ENCODE measurements at regions not wholly inside any gene's neighbourhood (a gene's known extent, or its start where the extent isn't known, plus 50 kb on each side); places are given as distances from the start of the nearest gene placed in this dataset.

DNA sequence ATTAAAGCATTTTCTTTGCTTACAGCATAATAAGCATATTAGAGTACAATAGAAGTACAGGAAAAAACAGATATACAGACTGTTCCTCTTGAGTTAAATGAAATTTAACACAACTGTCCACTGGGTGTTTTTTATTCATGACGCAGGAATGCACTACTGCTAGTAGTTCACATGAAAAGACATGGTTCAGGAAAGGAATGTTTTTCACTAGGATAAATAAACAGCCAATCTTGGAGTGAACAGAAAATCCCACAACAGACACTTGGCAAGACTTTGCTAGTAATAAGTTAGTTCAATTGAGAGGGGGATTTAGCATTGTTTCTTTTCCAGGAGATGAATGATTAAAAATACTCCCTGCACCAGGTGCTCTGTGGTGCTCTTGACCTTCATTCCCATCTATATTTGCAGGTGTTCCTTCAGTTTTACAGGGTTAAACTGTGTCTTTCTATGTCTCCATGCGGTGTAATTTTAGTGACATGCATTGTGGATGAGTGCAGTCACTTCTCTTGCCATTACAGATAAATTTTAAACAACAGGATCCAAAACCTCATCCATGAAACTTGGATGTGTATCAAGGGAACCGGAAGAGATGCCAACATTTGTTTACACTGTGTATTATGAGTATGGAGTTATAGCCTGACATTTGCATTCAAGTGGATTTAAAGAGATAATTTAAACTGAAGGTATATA, 796.6 kb downstream of the DSC3 start:
- H3K9me3 Mint-ChIP-seq, result peaks cover 7 to 8% of the 10 kb centered on the region in 2 donors
- DNase-seq, result no peak
- no peaks in the 10 kb centered on the region for H3K36me3 Mint-ChIP-seq (ENCODE audit: insufficient read depth)
- no peak for ATAC-seq (replicated peaks)
- H3K4me1 Mint-ChIP-seq (ENCODE audit: low read depth in 2 of 2), result no peaks in the 10 kb centered on the region
- no peaks in the 10 kb centered on the region for H3K27me3 Mint-ChIP-seq
- no peak overlapping the region for H3K4me3 Mint-ChIP-seq
- H3K27ac Mint-ChIP-seq, result no peak overlapping the region

DNA sequence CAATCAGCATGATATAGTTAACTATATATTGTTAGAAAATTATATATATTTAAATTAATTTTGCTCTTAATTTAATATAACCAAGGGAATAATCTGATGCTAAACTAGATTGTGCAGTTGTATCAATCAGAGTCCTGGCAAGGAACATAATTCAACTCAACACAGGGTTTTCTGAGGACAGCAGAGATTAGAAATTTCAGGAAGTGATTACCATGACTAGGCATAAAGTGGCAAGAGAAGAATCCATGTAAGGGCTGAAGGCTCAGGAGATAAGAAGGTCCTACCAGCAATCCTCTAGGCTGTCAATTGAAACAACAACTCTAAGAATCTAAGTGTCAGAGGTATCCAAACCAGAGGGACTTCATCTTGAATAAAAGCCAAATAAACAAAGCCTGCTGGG, 807.8 kb downstream of the DSC3 start:
- Mint-ChIP-seq H3K27me3 (no peaks in the 10 kb centered on the region), H3K27ac (no peak overlapping the region), H3K4me1 (ENCODE audit: low read depth in 2 of 2) (no peaks in the 10 kb centered on the region), H3K4me3 (no peak overlapping the region), H3K36me3 (ENCODE audit: insufficient read depth) (no peaks in the 10 kb centered on the region), H3K9me3 (peaks cover 11 to 28% of the 10 kb centered on the region in 2 donors)
- DNase-seq (no peak), ATAC-seq (replicated peaks) (no peak)

DNA sequence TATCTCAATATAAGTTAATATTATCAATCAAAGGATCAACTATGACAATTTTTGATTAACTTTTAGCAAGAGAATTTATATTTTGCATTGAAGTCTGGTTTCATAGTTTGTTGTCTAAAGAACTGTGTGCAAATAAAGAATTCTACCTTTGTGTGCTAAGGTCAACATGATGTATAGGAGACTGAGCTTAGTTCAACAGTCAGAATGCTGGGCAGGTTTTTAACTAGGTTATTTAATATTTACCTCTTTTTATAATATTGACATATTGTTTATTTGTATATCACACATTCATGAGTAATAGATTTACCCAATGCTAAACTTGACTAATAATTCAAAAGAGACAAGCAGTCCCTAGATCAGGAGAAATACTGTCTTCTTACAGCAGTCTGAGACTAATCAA, 831.4 kb downstream of the DSC3 start:
- DNase-seq (no peak), ATAC-seq (replicated peaks) (no peak)
- Mint-ChIP-seq H3K4me1 (ENCODE audit: low read depth in 2 of 2) (no peaks in the 10 kb centered on the region), H3K27me3 (no peaks in the 10 kb centered on the region), H3K9me3 (peaks cover 0 to 3% of the 10 kb centered on the region in 2 donors), H3K4me3 (no peak overlapping the region), H3K27ac (no peak overlapping the region), H3K36me3 (ENCODE audit: insufficient read depth) (peaks cover 2% of the 10 kb centered on the region)

DNA sequence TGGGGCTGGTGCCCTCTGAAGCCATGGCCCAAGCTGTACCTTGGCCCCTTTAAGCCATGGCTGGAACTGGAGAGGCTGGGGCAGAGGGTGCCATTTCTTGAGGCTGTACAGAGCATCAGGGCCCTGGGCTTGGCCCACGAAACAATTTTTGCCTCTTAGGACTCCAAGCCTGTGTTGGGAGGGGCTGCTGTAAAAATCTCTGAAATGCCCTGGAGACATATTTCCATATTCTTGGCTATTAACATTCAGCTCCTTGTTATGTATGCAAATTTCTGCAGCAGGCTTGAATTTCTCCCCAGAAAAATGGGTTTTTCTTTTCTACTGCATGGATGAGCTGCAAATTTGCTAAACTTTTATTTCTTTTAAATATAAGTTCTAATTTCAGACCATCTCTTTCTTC, 834.0 kb downstream of the DSC3 start:
- H3K4me3 Mint-ChIP-seq, result no peak overlapping the region
- DNase-seq, result no peak
- ATAC-seq (replicated peaks), result no peak
- no peaks in the 10 kb centered on the region for H3K4me1 Mint-ChIP-seq (ENCODE audit: low read depth in 2 of 2)
- no peaks in the 10 kb centered on the region for H3K36me3 Mint-ChIP-seq (ENCODE audit: insufficient read depth)
- H3K27ac Mint-ChIP-seq, result no peak overlapping the region
- no peaks in the 10 kb centered on the region for H3K27me3 Mint-ChIP-seq
- peaks cover 0 to 3% of the 10 kb centered on the region in 2 donors for H3K9me3 Mint-ChIP-seq

DNA sequence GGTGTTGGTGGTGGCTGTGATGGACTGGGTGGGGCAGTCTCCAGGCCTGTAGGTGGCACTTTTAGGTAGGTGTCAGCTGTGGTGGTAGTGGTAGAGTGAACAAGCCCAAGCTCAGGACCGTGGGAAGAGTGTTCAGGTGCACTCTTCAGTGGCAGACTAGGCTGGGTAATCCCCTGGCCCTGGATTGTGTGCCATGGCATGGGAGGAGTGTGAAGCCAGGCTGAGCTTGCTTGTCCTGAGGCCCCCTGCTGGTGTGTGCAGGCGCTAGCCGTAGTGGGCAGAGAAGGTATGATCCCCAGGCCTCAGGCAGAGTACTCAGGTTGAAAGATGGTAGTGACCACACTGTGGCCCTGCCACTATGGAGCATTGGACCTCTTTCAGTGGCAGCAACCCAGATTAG, 850.3 kb downstream of the DSC3 start:
- no peak for ATAC-seq (replicated peaks)

DNA sequence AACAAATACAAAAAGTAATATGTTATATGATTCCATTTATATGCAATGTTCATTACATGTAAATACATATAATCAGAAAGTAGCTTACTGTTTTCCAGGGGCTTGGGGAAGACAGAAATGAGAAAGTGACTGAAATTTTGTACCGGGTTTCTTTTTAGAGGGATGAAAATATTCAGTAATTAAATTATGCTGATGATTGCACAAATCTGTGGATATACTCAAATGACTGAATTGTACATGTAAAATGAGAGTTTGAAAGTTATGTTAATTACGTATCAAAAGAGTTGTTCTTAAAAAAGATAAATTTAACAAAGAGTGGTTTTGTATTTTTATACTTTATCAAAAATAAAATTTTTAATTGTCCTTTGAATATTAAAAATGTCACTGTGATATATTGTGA, 856.3 kb downstream of the DSC3 start:
- no peak overlapping the region for H3K4me3 Mint-ChIP-seq

More for the DNA sequence above, 850.3 kb downstream of the DSC3 start:
- Mint-ChIP-seq H3K27me3 (no peaks in the 10 kb centered on the region), H3K4me1 (ENCODE audit: low read depth in 2 of 2) (no peaks in the 10 kb centered on the region), H3K4me3 (no peak overlapping the region), H3K36me3 (ENCODE audit: insufficient read depth) (no peaks in the 10 kb centered on the region), H3K27ac (no peak overlapping the region), H3K9me3 (peaks cover 8 to 12% of the 10 kb centered on the region in 2 donors)
- DNase-seq, result no peak

DNA sequence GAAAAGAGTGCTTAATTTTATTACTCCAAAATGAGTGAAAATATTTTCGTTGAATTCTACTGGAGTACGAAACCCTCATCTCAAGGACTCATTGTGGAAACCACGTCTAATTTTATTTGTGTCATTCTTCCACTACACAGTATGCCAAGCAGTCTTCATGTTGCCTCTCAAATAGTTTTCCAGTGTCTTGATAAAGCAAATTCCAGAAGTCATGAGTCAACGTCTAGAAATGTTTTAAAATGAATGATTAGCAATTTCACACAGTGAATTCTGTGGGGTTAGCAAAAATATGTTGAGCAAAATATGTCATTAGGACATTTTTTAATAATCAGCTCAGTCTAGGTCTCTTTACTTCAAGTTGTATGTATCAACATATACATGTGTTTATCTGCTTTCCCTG, 865.5 kb downstream of the DSC3 start:
- no peaks in the 10 kb centered on the region for H3K4me1 Mint-ChIP-seq (ENCODE audit: low read depth in 2 of 2)
- H3K27ac Mint-ChIP-seq, result no peak overlapping the region
- H3K4me3 Mint-ChIP-seq, result no peak overlapping the region
- peaks cover 5 to 7% of the 10 kb centered on the region in 2 donors for H3K9me3 Mint-ChIP-seq
- ATAC-seq (replicated peaks), result no peak
- no peaks in the 10 kb centered on the region for H3K36me3 Mint-ChIP-seq (ENCODE audit: insufficient read depth)
- no peaks in the 10 kb centered on the region for H3K27me3 Mint-ChIP-seq
- DNase-seq, result no peak

More for the DNA sequence above, 856.3 kb downstream of the DSC3 start:
- Mint-ChIP-seq H3K27me3 (no peaks in the 10 kb centered on the region), H3K9me3 (peaks cover 2 to 9% of the 10 kb centered on the region in 2 donors), H3K4me1 (ENCODE audit: low read depth in 2 of 2) (no peaks in the 10 kb centered on the region), H3K36me3 (ENCODE audit: insufficient read depth) (no peaks in the 10 kb centered on the region), H3K27ac (no peak overlapping the region)
- no peak for DNase-seq
- no peak for ATAC-seq (replicated peaks)

DNA sequence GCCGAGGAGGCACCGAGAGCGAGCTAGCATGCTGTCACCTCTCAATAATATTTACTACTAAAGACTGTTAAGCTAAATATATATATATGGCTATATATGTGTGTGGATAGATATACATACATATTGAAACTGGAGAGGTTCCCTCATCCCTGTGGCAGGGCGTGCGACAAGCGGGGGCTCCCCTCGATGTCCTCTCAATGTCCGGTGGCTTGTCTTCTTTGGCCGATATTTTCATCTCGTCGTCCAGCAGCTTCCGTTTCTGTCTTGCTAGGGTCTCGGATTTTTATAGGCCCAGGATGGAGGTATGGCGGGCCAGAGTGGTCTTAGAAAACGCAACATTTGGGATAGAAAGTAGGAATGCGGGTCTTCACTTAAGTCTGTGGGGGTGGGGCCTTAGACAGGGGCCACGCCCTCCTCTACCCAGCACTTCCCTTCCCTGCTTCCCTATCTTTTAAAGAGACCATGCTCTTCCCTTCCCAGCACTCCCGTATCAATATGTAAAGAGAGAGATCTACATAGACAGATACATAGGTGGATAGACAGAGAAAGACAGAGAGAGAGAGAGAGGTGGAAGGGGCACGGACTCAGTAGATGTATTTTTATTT, 866.8 kb downstream of the DSC3 start:
- Mint-ChIP-seq H3K36me3 (ENCODE audit: insufficient read depth) (no peaks in the 10 kb centered on the region), H3K4me3 (no peak overlapping the region), H3K27ac (no peak overlapping the region), H3K4me1 (ENCODE audit: low read depth in 2 of 2) (no peaks in the 10 kb centered on the region), H3K27me3 (no peaks in the 10 kb centered on the region), H3K9me3 (peaks cover 5 to 7% of the 10 kb centered on the region in 2 donors)
- DNase-seq, result no peak
- ATAC-seq (replicated peaks), result no peak

DNA sequence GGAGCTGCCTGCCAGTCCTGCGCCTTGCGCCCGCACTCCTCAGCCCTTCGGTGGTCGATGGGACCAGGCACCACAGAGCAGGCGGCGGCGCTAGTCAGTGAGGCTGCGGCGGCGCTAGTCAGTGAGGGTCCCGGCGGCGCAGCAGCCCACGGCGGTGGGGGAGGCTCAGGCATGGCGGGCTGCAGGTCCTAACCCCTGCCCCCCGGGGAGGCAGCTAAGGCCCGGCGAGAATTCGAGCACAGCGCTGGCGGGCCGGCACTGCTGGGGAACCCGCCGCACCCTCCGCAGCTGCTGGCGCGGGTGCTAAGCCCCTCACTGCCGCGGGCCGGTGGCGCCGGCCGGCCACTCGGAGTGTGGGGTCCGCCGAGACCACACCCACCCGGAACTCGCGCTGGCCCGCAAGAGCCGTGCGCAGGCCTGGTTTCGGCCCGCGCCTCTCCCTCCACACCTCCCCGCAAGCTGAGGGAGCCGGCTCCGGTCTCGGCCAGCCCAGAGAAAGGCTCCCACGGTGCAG, 867.4 kb downstream of the DSC3 start:
- Mint-ChIP-seq H3K4me1 (ENCODE audit: low read depth in 2 of 2) (no peaks in the 10 kb centered on the region), H3K36me3 (ENCODE audit: insufficient read depth) (no peaks in the 10 kb centered on the region), H3K27ac (no peak overlapping the region), H3K27me3 (no peaks in the 10 kb centered on the region), H3K4me3 (no peak overlapping the region), H3K9me3 (peaks cover 5 to 7% of the 10 kb centered on the region in 2 donors)
- DNase-seq (no peak), ATAC-seq (replicated peaks) (no peak)

DNA sequence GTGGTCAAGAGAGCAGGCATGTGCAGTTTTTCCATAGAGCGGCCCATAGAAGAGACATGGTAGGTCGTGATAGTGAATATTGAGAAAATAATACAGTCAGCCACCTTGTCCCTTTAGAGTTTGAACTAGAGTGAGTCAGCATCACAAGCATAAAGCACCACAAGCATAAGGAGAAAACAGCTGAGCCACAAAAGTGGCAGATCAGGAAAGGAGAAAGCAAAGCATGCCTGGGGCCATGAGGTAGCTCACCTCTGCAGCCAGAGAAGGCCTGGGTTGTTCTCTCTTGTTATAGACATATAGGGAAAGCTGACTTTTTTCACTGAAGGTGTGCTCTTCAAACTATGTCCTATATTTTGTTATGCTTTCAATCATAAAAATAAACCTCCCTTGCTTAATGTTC, 879.0 kb downstream of the DSC3 start:
- Mint-ChIP-seq H3K4me1 (ENCODE audit: low read depth in 2 of 2) (no peaks in the 10 kb centered on the region), H3K27ac (no peak overlapping the region), H3K27me3 (no peaks in the 10 kb centered on the region), H3K36me3 (ENCODE audit: insufficient read depth) (no peaks in the 10 kb centered on the region), H3K9me3 (peaks cover 9 to 33% of the 10 kb centered on the region in 2 donors), H3K4me3 (no peak overlapping the region)
- DNase-seq (no peak), ATAC-seq (replicated peaks) (no peak)

DNA sequence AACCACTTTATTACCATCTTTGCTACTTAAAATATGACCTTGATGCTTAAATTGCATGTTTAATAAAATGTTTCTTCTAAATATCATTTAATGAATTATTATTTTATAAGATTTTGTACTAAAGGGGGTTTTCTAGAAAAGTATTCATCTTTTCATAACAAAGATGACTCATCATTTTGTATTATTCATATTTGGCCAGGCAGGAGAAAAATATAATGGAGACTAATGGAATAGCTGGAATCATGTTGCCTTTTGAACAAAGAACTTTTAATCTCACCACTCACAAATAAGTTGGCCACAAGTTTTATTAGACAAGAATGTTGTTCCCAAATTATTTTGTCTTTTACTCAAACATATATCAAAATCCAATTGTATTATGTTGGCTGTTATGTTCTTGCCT, 882.4 kb downstream of the DSC3 start:
- no peak overlapping the region for H3K4me3 Mint-ChIP-seq
- peaks cover 9 to 19% of the 10 kb centered on the region in 2 donors for H3K9me3 Mint-ChIP-seq
- H3K4me1 Mint-ChIP-seq (ENCODE audit: low read depth in 2 of 2), result no peaks in the 10 kb centered on the region
- H3K36me3 Mint-ChIP-seq (ENCODE audit: insufficient read depth), result no peaks in the 10 kb centered on the region
- DNase-seq (no peak), ATAC-seq (replicated peaks) (no peak)
- no peak overlapping the region for H3K27ac Mint-ChIP-seq
- no peaks in the 10 kb centered on the region for H3K27me3 Mint-ChIP-seq

DNA sequence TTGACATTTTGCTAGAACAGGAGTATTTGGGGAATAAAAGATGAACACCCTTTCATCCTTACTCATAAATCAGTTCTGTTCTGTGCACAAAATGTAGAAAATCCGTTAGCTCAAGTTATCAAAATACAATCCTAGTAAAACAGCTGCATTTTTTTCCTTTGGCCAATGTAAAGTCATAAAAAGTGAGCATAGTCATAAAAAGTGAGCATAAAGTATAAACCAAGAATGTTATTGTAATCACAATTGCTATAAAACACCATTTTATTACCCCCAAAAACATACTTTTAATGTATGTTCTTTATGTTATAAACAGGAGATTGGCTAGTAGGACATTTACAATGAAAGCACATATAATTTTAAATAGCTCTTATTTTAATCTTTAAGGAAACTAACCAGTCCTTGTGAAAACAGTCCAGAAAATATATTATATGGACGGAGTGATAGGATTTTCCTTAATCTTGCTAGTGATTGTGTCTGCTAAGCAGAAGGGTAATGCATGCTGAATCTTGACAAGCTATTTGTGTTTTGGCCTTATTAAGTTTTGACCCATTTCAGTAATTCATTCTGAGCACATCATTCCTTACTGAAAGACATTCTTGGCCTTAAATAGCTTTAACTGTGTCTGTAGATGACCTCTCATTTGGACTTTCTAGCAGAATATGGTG, 891.8 kb downstream of the DSC3 start:
- no peak overlapping the region for H3K4me3 Mint-ChIP-seq

DNA sequence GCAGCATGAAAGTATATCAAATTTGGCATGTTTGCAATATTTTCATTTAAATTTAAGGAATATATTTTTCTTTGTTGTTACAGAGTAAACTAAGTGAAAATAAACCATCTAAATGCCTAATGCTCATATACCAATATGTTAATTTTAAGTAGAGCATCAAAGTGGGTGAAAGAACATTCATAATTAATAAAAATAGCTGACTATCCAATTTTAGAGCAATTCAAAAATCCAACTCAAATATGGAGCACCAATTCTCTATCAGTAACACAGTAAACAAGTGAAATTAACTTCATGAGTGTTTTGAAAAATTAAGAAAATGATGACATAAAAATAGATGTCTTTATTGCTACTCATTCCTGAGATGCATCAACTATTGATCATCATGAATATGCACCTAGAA, 893.0 kb downstream of the DSC3 start:
- no peak overlapping the region for H3K4me3 Mint-ChIP-seq
- H3K27ac Mint-ChIP-seq, result no peak overlapping the region
- no peaks in the 10 kb centered on the region for H3K36me3 Mint-ChIP-seq (ENCODE audit: insufficient read depth)
- no peak for DNase-seq
- H3K4me1 Mint-ChIP-seq (ENCODE audit: low read depth in 2 of 2), result no peaks in the 10 kb centered on the region
- H3K9me3 Mint-ChIP-seq, result peaks cover 1 to 13% of the 10 kb centered on the region in 2 donors
- no peak for ATAC-seq (replicated peaks)
- H3K27me3 Mint-ChIP-seq, result no peaks in the 10 kb centered on the region

More for the DNA sequence above, 891.8 kb downstream of the DSC3 start:
- Mint-ChIP-seq H3K4me1 (ENCODE audit: low read depth in 2 of 2) (no peaks in the 10 kb centered on the region), H3K27me3 (no peaks in the 10 kb centered on the region), H3K36me3 (ENCODE audit: insufficient read depth) (no peaks in the 10 kb centered on the region), H3K9me3 (peaks cover 0 to 8% of the 10 kb centered on the region in 2 donors), H3K27ac (no peak overlapping the region)
- ATAC-seq (replicated peaks), result no peak
- no peak for DNase-seq

DNA sequence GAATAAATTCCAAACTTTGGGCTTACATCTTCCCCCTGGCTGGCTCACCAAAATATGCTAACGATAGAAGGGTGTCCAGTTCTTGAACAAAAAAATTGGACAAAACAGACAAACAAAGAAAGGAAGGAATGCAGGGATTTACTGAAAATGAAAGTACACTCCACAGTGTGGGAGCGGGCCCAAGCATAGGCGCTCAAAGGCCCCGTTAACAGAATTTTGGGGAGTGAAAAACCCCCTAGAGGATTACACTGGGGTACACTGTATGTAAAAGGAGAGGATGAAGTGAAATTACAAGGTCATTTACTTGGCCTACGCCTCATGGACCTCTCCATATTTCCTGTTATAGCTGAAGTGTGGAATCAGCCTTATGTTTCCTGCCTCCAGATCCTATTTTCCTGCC, 899.7 kb downstream of the DSC3 start:
- DNase-seq (no peak), ATAC-seq (replicated peaks) (no peak)
- H3K9me3 Mint-ChIP-seq, result peaks cover 14 to 29% of the 10 kb centered on the region in 2 donors
- no peaks in the 10 kb centered on the region for H3K4me1 Mint-ChIP-seq (ENCODE audit: low read depth in 2 of 2)
- no peaks in the 10 kb centered on the region for H3K36me3 Mint-ChIP-seq (ENCODE audit: insufficient read depth)
- no peak overlapping the region for H3K4me3 Mint-ChIP-seq
- H3K27me3 Mint-ChIP-seq, result no peaks in the 10 kb centered on the region
- H3K27ac Mint-ChIP-seq, result no peak overlapping the region

All from effector memory CD8-positive, alpha-beta T cell (primary cell).